Dermis blood vessel endothelial cell (primary cell): ENCODE measurements at regions not wholly inside any gene's neighbourhood (a gene's known extent, or its start where the extent isn't known, plus 50 kb on each side); places are given as distances from the start of the nearest gene placed in this dataset.
A peak's percentile ranks its signal among the peaks of the same experiment; 100 is the strongest.
"Not testable (repeated sequence)": the region's sequence is repeated elsewhere in the genome, so short reads cannot be mapped to it uniquely, and the experiment has no call there.

Experiments
- DNase-seq: peaks from one replicate; pipeline ENCODE4 v3.0.0; 2010

- not testable (repeated sequence) for DNase-seq
Measured at GRCh38 chr2:97431169-97431725, 158.4 kb downstream of the ANKRD36B start.

GRCh38 chr2:97422376-97422775 lies 167.3 kb downstream of the ANKRD36B start:
- DNase-seq: not testable (repeated sequence)

- DNase-seq: not testable (repeated sequence)
Measured at GRCh38 chr2:97406340-97406739, 183.3 kb downstream of the ANKRD36B start.

- DNase-seq: not testable (repeated sequence)
Measured at GRCh38 chr2:97405172-97405737, 184.4 kb downstream of the ANKRD36B start.

- not testable (repeated sequence) for DNase-seq
Measured at GRCh38 chr2:97402678-97403077, 187.0 kb downstream of the ANKRD36B start.

GRCh38 chr2:97395691-97396090 lies 194.0 kb downstream of the ANKRD36B start:
- not testable (repeated sequence) for DNase-seq

GRCh38 chr2:97385803-97386202 lies 203.9 kb downstream of the ANKRD36B start:
- not testable (repeated sequence) for DNase-seq

- DNase-seq: not testable (repeated sequence)
Measured at GRCh38 chr2:97375913-97376312, 213.8 kb downstream of the ANKRD36B start.

GRCh38 chr2:97374426-97374825 lies 215.3 kb downstream of the ANKRD36B start:
- not testable (repeated sequence) for DNase-seq

- not testable (repeated sequence) for DNase-seq
Measured at GRCh38 chr2:97363159-97363558, 226.5 kb downstream of the ANKRD36B start.

GRCh38 chr2:97359861-97360584 lies 229.7 kb downstream of the ANKRD36B start:
- DNase-seq: no peak

GRCh38 chr2:97355887-97356286 lies 233.8 kb downstream of the ANKRD36B start:
- DNase-seq: peak; percentile 12

GRCh38 chr2:97355176-97355575 lies 234.5 kb downstream of the ANKRD36B start:
- no peak for DNase-seq

- no peak for DNase-seq
Measured at GRCh38 chr2:97354576-97354975, 235.1 kb downstream of the ANKRD36B start.

GRCh38 chr2:97348841-97349240 lies 235.9 kb downstream of the ANKRD36 start:
- DNase-seq: no peak

GRCh38 chr2:97348265-97348664 lies 235.3 kb downstream of the ANKRD36 start:
- no peak for DNase-seq

- not testable (repeated sequence) for DNase-seq
Measured at GRCh38 chr2:97344937-97345336, 232.0 kb downstream of the ANKRD36 start.

- not testable (repeated sequence) for DNase-seq
Measured at GRCh38 chr2:97333674-97334073, 220.7 kb downstream of the ANKRD36 start.

- not testable (repeated sequence) for DNase-seq
Measured at GRCh38 chr2:97332184-97332583, 219.2 kb downstream of the ANKRD36 start.

- not testable (repeated sequence) for DNase-seq
Measured at GRCh38 chr2:97321936-97322713, 209.2 kb downstream of the ANKRD36 start.

- DNase-seq: not testable (repeated sequence)
Measured at GRCh38 chr2:97315358-97315757, 202.4 kb downstream of the ANKRD36 start.

GRCh38 chr2:97312426-97312825 lies 199.5 kb downstream of the ANKRD36 start:
- DNase-seq: not testable (repeated sequence)

- not testable (repeated sequence) for DNase-seq
Measured at GRCh38 chr2:97305426-97305825, 192.5 kb downstream of the ANKRD36 start.
